ENCODE measurements at regions not wholly inside any gene's neighbourhood (a gene's known extent, or its start where the extent isn't known, plus 50 kb on each side); places are given as distances from the start of the nearest gene placed in this dataset.

- no peak for DNase-seq
Observed at GRCh38 chrX:40267334-40268187, 169.8 kb upstream of the BCOR start.

GRCh38 chrX:40266490-40267333, 169.0 kb upstream of the BCOR start:
- DNase-seq = peak; percentile 52

- no peak for DNase-seq
Observed at GRCh38 chrX:40265936-40266335, 168.2 kb upstream of the BCOR start.

GRCh38 chrX:40263014-40263560, 165.3 kb upstream of the BCOR start:
- DNase-seq = no peak

- no peak for DNase-seq
Observed at GRCh38 chrX:40262157-40263013, 164.6 kb upstream of the BCOR start.

GRCh38 chrX:40261833-40262156, 164.0 kb upstream of the BCOR start:
- no peak for DNase-seq

- no peak for DNase-seq
Observed at GRCh38 chrX:40260146-40260747, 162.5 kb upstream of the BCOR start.

- no peak for DNase-seq
Observed at GRCh38 chrX:40258909-40259308, 161.2 kb upstream of the BCOR start.

- DNase-seq = no peak
Observed at GRCh38 chrX:40253771-40254170, 156.0 kb upstream of the BCOR start.

- no peak for DNase-seq
Observed at GRCh38 chrX:40249582-40249981, 151.8 kb upstream of the BCOR start.

GRCh38 chrX:40248822-40249221, 151.1 kb upstream of the BCOR start:
- no peak for DNase-seq

GRCh38 chrX:40247848-40248622, 150.3 kb upstream of the BCOR start:
- no peak for DNase-seq

- no peak for DNase-seq
Observed at GRCh38 chrX:40247382-40247781, 149.6 kb upstream of the BCOR start.

- no peak for DNase-seq
Observed at GRCh38 chrX:40245488-40246071, 147.8 kb upstream of the BCOR start.

- no peak for DNase-seq
Observed at GRCh38 chrX:40244980-40245379, 147.2 kb upstream of the BCOR start.

GRCh38 chrX:40243755-40244515, 146.2 kb upstream of the BCOR start:
- DNase-seq = no peak

- no peak for DNase-seq
Observed at GRCh38 chrX:40240844-40241243, 143.1 kb upstream of the BCOR start.

GRCh38 chrX:40237731-40238178, 140.0 kb upstream of the BCOR start:
- DNase-seq = no peak

GRCh38 chrX:40230646-40231045, 132.9 kb upstream of the BCOR start:
- no peak for DNase-seq

- no peak for DNase-seq
Observed at GRCh38 chrX:40227125-40227524, 129.4 kb upstream of the BCOR start.

All from stimulated activated CD4-positive, alpha-beta T cell treated with anti-CD3 and anti-CD28 coated beads, Interleukin-1b, Interleukin-23, amount 100 ng/mL, for 48 hours (primary cell).